ENCODE measurements at regions not wholly inside any gene's neighbourhood (a gene's known extent, or its start where the extent isn't known, plus 50 kb on each side); places are given as distances from the start of the nearest gene placed in this dataset.

DNA sequence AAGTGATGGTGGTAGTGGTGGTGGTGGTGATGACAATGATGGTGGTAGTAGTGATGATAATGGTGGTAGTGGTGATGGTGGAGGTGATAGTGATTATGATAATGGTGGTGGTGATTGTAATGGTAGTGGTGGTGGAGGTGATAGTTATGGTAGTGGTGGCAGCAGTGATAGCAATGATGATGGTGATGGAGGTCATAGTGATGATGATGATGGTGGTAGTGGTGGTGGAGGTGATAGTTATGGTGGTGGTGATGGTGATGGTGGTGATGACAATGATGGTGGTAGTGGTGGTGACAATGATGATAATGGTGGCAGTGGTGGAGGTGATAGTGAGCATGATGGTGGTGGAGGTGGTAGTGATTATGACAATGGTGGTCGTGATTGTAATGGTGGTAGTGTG, 191.7 kb upstream of the RNF32 start:
- DNase-seq (ENCODE audit: low read depth) (no peak), FAIRE-seq (no peak)
- TF ChIP-seq, protein P1, sequence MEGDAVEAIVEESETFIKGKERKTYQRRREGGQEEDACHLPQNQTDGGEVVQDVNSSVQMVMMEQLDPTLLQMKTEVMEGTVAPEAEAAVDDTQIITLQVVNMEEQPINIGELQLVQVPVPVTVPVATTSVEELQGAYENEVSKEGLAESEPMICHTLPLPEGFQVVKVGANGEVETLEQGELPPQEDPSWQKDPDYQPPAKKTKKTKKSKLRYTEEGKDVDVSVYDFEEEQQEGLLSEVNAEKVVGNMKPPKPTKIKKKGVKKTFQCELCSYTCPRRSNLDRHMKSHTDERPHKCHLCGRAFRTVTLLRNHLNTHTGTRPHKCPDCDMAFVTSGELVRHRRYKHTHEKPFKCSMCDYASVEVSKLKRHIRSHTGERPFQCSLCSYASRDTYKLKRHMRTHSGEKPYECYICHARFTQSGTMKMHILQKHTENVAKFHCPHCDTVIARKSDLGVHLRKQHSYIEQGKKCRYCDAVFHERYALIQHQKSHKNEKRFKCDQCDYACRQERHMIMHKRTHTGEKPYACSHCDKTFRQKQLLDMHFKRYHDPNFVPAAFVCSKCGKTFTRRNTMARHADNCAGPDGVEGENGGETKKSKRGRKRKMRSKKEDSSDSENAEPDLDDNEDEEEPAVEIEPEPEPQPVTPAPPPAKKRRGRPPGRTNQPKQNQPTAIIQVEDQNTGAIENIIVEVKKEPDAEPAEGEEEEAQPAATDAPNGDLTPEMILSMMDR (IDR thresholded peaks at IDR 0.05; ENCODE audit: insufficient read depth, low read length, severe bottlenecking): no peak
- no peak overlapping the region for H3K4me3 ChIP-seq (ENCODE audit: low read depth, low read length)
- H3K36me3 ChIP-seq (ENCODE audit: control insufficient read depth, insufficient read depth, low read length): no peaks in the 10 kb centered on the region
- H3K27me3 ChIP-seq (ENCODE audit: control insufficient read depth, insufficient read depth, low read length): no peaks in the 10 kb centered on the region

DNA sequence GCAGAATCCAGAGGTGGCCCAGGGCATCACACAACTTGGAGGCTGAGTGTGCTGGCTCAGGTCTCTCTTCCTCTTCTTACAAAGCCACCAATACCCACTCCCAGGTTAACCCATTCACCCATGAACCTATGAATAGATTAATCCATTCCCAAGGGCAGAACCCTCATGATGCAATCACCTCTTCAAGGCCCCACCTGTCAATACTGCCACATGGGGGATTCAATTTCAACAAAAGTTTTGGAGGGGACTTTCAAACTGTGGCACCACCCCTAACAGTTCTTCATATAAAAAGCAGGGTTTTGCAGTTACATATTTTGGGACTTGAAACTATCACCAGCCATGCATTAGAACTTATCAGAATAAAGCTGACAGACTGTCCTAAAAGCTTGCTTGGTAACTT, 193.6 kb upstream of the RNF32 start:
- H3K4me3 ChIP-seq (ENCODE audit: low read depth, low read length): no peak overlapping the region
- H3K27me3 ChIP-seq (ENCODE audit: control insufficient read depth, insufficient read depth, low read length): no peaks in the 10 kb centered on the region
- TF ChIP-seq, protein P1 (IDR thresholded peaks at IDR 0.05; ENCODE audit: insufficient read depth, low read length, severe bottlenecking): no peak
- H3K36me3 ChIP-seq (ENCODE audit: control insufficient read depth, insufficient read depth, low read length): no peaks in the 10 kb centered on the region
- DNase-seq (ENCODE audit: low read depth) (no peak), FAIRE-seq (no peak)

- DNase-seq (ENCODE audit: low read depth) (no peak), FAIRE-seq (no peak)
- H3K27me3 ChIP-seq (ENCODE audit: control insufficient read depth, insufficient read depth, low read length): no peaks in the 10 kb centered on the region
These were observed 194.4 kb upstream of the RNF32 start for GRCh38 chr7:156445997-156446761.

DNA sequence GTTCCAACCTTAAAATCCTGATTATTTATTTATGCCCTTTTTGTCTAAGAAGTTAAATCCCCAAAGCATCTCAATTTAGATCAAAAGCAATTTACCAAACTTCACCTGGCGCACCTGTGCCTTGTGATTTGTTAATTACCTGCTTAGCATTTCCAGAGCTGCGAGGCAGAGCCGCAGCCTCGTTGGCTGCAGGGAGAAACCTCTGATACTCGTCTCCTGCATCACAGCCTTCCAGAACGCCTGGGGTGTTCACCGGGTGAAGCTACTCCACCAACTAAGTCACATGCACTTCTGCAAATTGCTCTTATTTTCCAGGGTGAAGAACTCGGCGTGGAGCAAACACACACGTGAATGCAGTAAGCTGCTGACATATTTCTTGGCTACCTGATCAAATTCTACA, 198.1 kb upstream of the RNF32 start:
- TF ChIP-seq, protein P1 (IDR thresholded peaks at IDR 0.05; ENCODE audit: insufficient read depth, low read length, severe bottlenecking): no peak
- Histone ChIP-seq H3K4me3 (ENCODE audit: low read depth, low read length) (no peak overlapping the region), H3K27me3 (ENCODE audit: control insufficient read depth, insufficient read depth, low read length) (no peaks in the 10 kb centered on the region), H3K36me3 (ENCODE audit: control insufficient read depth, insufficient read depth, low read length) (no peaks in the 10 kb centered on the region)
- no peak for DNase-seq (ENCODE audit: low read depth)
- no peak for FAIRE-seq

More at GRCh38 chr7:156445997-156446761, 194.4 kb upstream of the RNF32 start:
- Histone ChIP-seq H3K4me3 (ENCODE audit: low read depth, low read length) (no peak overlapping the region), H3K36me3 (ENCODE audit: control insufficient read depth, insufficient read depth, low read length) (no peaks in the 10 kb centered on the region)
- TF ChIP-seq, protein P1 (IDR thresholded peaks at IDR 0.05; ENCODE audit: insufficient read depth, low read length, severe bottlenecking): no peak

DNA sequence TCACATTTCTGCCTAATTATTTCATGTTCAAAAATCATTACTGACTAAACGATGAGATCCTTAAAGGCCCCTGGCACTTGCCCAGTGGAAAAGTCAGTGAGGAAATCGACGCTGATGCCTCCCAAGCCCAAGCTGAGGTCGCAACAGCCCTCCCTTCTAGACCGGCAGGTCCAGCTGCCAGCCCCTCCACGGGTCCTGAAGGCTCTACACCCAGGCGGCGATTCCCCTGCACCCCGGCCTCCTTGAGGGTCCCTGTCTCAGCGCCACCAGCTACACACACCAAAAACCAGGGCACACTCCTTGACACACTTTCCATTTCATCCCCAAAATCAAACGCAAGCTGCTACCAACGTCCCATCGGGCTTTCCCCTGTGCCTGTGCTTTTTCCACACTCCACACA, 200.1 kb upstream of the RNF32 start:
- TF ChIP-seq, protein P1 (IDR thresholded peaks at IDR 0.05; ENCODE audit: insufficient read depth, low read length, severe bottlenecking): no peak
- DNase-seq (ENCODE audit: low read depth) (no peak), FAIRE-seq (no peak)
- Histone ChIP-seq H3K4me3 (ENCODE audit: low read depth, low read length) (no peak overlapping the region), H3K27me3 (ENCODE audit: control insufficient read depth, insufficient read depth, low read length) (no peaks in the 10 kb centered on the region), H3K36me3 (ENCODE audit: control insufficient read depth, insufficient read depth, low read length) (no peaks in the 10 kb centered on the region)

GRCh38 chr7:156438011-156438410, 202.6 kb upstream of the RNF32 start:
- FAIRE-seq: no peak
- no peaks in the 10 kb centered on the region for H3K27me3 ChIP-seq (ENCODE audit: control insufficient read depth, insufficient read depth, low read length)
- DNase-seq (ENCODE audit: low read depth): no peak
- TF ChIP-seq, protein P1 (IDR thresholded peaks at IDR 0.05; ENCODE audit: insufficient read depth, low read length, severe bottlenecking): no peak
- no peak overlapping the region for H3K4me3 ChIP-seq (ENCODE audit: low read depth, low read length)
- no peaks in the 10 kb centered on the region for H3K36me3 ChIP-seq (ENCODE audit: control insufficient read depth, insufficient read depth, low read length)

Measured in bronchial epithelial cell (primary cell).